ENCODE measurements at regions not wholly inside any gene's neighbourhood (a gene's known extent, or its start where the extent isn't known, plus 50 kb on each side); places are given as distances from the start of the nearest gene placed in this dataset.

DNA sequence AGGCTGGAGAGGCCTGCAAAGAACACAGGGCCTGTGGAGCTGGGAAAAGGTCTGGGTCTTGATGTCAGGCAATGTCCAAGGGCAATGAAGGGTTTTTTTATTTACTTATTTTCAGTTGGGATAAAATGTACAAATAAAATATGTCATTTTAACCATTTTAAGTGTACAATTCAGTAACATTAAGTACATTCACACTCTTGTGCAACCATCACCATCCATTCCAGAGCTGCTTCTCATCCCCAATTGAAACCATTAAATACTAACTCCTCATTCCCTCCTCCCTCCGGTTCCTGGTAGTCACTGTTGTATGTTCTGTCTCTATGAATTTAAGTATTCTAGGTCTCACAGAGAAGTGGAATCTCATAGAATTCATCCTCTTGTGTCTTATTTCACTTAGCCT is 444.7 kb downstream of the HS3ST3B1 start:
- Histone ChIP-seq H3K4me2 (ENCODE audit: low read length) (no peak overlapping the region), H2AFZ (ENCODE audit: low read depth, low read length) (no peak overlapping the region)

DNA sequence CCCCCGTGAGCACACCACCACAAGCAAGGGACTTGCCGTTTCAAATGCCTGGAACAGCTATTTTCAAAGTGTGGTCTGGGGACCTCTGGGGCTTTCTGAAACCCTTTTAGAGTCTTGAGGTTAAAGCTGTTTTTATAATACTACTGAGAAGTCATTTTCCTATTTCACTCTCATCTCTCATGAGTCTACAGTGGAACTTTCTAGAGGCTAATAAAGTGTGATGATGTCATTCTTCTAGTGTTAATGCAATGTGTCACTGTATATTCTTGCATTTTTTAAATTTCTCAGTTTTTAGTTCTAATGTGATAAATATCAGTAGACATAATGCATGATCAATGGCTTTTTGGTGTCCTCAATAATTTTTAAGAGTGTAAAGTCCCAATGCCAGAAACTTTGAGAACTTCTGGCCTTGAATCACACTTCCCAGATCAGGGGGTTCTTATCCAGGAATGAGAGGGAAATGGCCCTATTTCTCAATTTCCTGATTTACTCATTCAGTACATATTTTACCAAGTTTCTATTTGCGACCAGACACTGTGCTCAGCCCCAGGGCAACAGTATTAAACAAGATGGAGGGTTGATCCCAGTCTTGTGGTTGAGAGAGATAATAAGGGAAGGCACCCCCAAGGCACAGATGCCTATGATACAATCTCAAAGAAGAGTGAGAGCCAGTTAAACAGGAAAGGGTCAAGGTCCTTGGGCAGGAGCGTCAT is 444.0 kb downstream of the HS3ST3B1 start:
- H3K9me3 ChIP-seq (ENCODE audit: low read length), result no peaks in the 10 kb centered on the region
- no peaks in the 10 kb centered on the region for H3F3A ChIP-seq (ENCODE audit: insufficient read depth, low read length, poor library complexity, severe bottlenecking)
- no peak overlapping the region for H3K4me2 ChIP-seq (ENCODE audit: low read length)
- no peaks in the 10 kb centered on the region for H3K79me2 ChIP-seq (replicated peaks; ENCODE audit: insufficient read depth, low read length)
- no peaks in the 10 kb centered on the region for H4K20me1 ChIP-seq (ENCODE audit: insufficient read depth)
- no peak overlapping the region for H3K4me3 ChIP-seq (ENCODE audit: low read length)
- H3K9me2 ChIP-seq (ENCODE audit: insufficient read depth, low read length), result no peaks in the 10 kb centered on the region
- H3K9ac ChIP-seq (ENCODE audit: low read length), result no peak overlapping the region
- H3K36me3 ChIP-seq (ENCODE audit: insufficient read depth, low read length), result no peaks in the 10 kb centered on the region
- H3K27ac ChIP-seq (ENCODE audit: low read length), result no peak overlapping the region
- no peaks in the 10 kb centered on the region for H3K27me3 ChIP-seq (ENCODE audit: insufficient read depth, low read depth, low read length)
- H2AFZ ChIP-seq (ENCODE audit: low read depth, low read length), result no peak overlapping the region
- no peak for TF ChIP-seq TAF1 (IDR thresholded peaks at IDR 0.05; ENCODE audit: low read depth)
- no peak for TF ChIP-seq RAD21 (conservative IDR thresholded peaks at IDR 0.05)
- no peak for TF ChIP-seq SMC3 (conservative IDR thresholded peaks at IDR 0.05; ENCODE audit: poor library complexity)
- no peak for TF ChIP-seq MXI1 (conservative IDR thresholded peaks at IDR 0.05; ENCODE audit: poor library complexity, severe bottlenecking)
- TF ChIP-seq, protein P1, sequence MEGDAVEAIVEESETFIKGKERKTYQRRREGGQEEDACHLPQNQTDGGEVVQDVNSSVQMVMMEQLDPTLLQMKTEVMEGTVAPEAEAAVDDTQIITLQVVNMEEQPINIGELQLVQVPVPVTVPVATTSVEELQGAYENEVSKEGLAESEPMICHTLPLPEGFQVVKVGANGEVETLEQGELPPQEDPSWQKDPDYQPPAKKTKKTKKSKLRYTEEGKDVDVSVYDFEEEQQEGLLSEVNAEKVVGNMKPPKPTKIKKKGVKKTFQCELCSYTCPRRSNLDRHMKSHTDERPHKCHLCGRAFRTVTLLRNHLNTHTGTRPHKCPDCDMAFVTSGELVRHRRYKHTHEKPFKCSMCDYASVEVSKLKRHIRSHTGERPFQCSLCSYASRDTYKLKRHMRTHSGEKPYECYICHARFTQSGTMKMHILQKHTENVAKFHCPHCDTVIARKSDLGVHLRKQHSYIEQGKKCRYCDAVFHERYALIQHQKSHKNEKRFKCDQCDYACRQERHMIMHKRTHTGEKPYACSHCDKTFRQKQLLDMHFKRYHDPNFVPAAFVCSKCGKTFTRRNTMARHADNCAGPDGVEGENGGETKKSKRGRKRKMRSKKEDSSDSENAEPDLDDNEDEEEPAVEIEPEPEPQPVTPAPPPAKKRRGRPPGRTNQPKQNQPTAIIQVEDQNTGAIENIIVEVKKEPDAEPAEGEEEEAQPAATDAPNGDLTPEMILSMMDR (IDR thresholded peaks at IDR 0.05; ENCODE audit: poor library complexity, severe bottlenecking), result no peak
- no peak for TF ChIP-seq EZH2 (IDR thresholded peaks at IDR 0.05; ENCODE audit: borderline replicate concordance, insufficient read depth, low read length, poor library complexity, severe bottlenecking)
- no peak for TF ChIP-seq POLR2AphosphoS5 (IDR thresholded peaks at IDR 0.05)
- no peak for TF ChIP-seq EP300 (conservative IDR thresholded peaks at IDR 0.05; ENCODE audit: poor library complexity, severe bottlenecking)
- TF ChIP-seq, protein P2, sequence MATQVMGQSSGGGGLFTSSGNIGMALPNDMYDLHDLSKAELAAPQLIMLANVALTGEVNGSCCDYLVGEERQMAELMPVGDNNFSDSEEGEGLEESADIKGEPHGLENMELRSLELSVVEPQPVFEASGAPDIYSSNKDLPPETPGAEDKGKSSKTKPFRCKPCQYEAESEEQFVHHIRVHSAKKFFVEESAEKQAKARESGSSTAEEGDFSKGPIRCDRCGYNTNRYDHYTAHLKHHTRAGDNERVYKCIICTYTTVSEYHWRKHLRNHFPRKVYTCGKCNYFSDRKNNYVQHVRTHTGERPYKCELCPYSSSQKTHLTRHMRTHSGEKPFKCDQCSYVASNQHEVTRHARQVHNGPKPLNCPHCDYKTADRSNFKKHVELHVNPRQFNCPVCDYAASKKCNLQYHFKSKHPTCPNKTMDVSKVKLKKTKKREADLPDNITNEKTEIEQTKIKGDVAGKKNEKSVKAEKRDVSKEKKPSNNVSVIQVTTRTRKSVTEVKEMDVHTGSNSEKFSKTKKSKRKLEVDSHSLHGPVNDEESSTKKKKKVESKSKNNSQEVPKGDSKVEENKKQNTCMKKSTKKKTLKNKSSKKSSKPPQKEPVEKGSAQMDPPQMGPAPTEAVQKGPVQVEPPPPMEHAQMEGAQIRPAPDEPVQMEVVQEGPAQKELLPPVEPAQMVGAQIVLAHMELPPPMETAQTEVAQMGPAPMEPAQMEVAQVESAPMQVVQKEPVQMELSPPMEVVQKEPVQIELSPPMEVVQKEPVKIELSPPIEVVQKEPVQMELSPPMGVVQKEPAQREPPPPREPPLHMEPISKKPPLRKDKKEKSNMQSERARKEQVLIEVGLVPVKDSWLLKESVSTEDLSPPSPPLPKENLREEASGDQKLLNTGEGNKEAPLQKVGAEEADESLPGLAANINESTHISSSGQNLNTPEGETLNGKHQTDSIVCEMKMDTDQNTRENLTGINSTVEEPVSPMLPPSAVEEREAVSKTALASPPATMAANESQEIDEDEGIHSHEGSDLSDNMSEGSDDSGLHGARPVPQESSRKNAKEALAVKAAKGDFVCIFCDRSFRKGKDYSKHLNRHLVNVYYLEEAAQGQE (IDR thresholded peaks at IDR 0.05; ENCODE audit: borderline replicate concordance), result no peak

More for the DNA sequence above, 444.7 kb downstream of the HS3ST3B1 start:
- Histone ChIP-seq H3K9me2 (ENCODE audit: insufficient read depth, low read length) (no peaks in the 10 kb centered on the region), H3K36me3 (ENCODE audit: insufficient read depth, low read length) (no peaks in the 10 kb centered on the region), H3K79me2 (replicated peaks; ENCODE audit: insufficient read depth, low read length) (no peaks in the 10 kb centered on the region), H3F3A (ENCODE audit: insufficient read depth, low read length, poor library complexity, severe bottlenecking) (no peaks in the 10 kb centered on the region), H4K20me1 (ENCODE audit: insufficient read depth) (no peaks in the 10 kb centered on the region), H3K4me3 (ENCODE audit: low read length) (no peak overlapping the region), H3K9me3 (ENCODE audit: low read length) (no peaks in the 10 kb centered on the region), H3K9ac (ENCODE audit: low read length) (no peak overlapping the region), H3K27me3 (ENCODE audit: insufficient read depth, low read depth, low read length) (no peaks in the 10 kb centered on the region), H3K27ac (ENCODE audit: low read length) (no peak overlapping the region)
- TF ChIP-seq, protein P2 (IDR thresholded peaks at IDR 0.05; ENCODE audit: borderline replicate concordance), result no peak
- no peak for TF ChIP-seq EP300 (conservative IDR thresholded peaks at IDR 0.05; ENCODE audit: poor library complexity, severe bottlenecking)
- TF ChIP-seq POLR2AphosphoS5 (IDR thresholded peaks at IDR 0.05), result no peak
- no peak for TF ChIP-seq TAF1 (IDR thresholded peaks at IDR 0.05; ENCODE audit: low read depth)
- TF ChIP-seq EZH2 (IDR thresholded peaks at IDR 0.05; ENCODE audit: borderline replicate concordance, insufficient read depth, low read length, poor library complexity, severe bottlenecking), result no peak
- TF ChIP-seq RAD21 (conservative IDR thresholded peaks at IDR 0.05), result no peak
- no peak for TF ChIP-seq SMC3 (conservative IDR thresholded peaks at IDR 0.05; ENCODE audit: poor library complexity)
- TF ChIP-seq, protein P1 (IDR thresholded peaks at IDR 0.05; ENCODE audit: poor library complexity, severe bottlenecking), result no peak
- no peak for TF ChIP-seq MXI1 (conservative IDR thresholded peaks at IDR 0.05; ENCODE audit: poor library complexity, severe bottlenecking)

Measured in neural cell (in vitro differentiated cells).